ENCODE measurements at regions not wholly inside any gene's neighbourhood (a gene's known extent, or its start where the extent isn't known, plus 50 kb on each side); places are given as distances from the start of the nearest gene placed in this dataset.

DNA sequence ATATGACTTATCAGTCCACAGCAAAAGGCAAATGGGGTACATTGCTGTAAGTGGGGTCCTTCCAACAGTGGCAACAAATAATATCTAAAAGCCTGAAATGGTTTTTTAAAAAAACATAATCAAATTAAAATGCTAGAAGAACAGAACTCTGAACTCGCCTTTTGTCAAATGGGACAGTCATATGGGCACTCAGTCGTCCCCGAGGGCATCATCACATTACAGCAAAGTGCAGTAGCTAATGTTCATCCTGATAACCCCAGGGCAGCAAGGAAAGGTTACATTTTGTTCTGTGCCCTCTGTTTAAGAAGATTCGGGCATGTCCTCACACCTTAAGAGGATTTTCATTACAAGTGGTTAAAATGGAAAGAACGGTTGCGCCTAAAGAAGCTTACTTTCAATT is 997.9 kb upstream of the TENM3 start:
- TF ChIP-seq, protein P1, sequence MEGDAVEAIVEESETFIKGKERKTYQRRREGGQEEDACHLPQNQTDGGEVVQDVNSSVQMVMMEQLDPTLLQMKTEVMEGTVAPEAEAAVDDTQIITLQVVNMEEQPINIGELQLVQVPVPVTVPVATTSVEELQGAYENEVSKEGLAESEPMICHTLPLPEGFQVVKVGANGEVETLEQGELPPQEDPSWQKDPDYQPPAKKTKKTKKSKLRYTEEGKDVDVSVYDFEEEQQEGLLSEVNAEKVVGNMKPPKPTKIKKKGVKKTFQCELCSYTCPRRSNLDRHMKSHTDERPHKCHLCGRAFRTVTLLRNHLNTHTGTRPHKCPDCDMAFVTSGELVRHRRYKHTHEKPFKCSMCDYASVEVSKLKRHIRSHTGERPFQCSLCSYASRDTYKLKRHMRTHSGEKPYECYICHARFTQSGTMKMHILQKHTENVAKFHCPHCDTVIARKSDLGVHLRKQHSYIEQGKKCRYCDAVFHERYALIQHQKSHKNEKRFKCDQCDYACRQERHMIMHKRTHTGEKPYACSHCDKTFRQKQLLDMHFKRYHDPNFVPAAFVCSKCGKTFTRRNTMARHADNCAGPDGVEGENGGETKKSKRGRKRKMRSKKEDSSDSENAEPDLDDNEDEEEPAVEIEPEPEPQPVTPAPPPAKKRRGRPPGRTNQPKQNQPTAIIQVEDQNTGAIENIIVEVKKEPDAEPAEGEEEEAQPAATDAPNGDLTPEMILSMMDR (IDR thresholded peaks at IDR 0.05; ENCODE audit: low read depth, low read length) = no peak
- no peak for DNase-seq (ENCODE audit: low read depth, low spot score)
- no peak overlapping the region for H3K4me3 ChIP-seq (ENCODE audit: low read depth, low read length)
- in situ Hi-C loops (cut with HindIII; ENCODE audit: low sequenced_read_pairs) = no loop called here

DNA sequence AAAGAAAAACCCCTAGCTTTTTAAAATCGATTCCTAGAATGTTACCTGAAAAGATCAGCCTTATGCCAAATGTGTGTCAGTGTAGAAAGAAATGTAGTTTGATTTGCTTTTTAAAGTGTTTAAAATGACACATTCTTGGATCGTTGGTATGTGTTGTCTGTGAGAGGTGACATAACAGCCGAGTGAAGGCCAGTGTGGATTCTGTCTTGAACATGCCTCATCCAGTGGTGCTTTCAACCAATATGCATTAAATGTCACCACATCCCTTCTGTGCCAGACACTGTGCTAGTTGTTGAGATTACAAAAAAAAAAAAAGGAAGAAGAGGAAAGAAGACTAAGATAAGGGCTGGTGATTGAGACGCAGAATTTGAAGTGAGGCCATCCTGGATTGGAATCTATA is 994.2 kb upstream of the TENM3 start:
- no peak for DNase-seq (ENCODE audit: low read depth, low spot score)
- H3K4me3 ChIP-seq (ENCODE audit: low read depth, low read length) = no peak overlapping the region
- TF ChIP-seq, protein P1 (IDR thresholded peaks at IDR 0.05; ENCODE audit: low read depth, low read length) = no peak
- in situ Hi-C loops (cut with HindIII; ENCODE audit: low sequenced_read_pairs) = no loop called here

GRCh38 chr4:181254771-181255170 is 988.4 kb upstream of the TENM3 start:
- in situ Hi-C loops (cut with HindIII; ENCODE audit: low sequenced_read_pairs) = no loop called here
- H3K4me3 ChIP-seq (ENCODE audit: low read depth, low read length) = no peak overlapping the region
- TF ChIP-seq, protein P1 (IDR thresholded peaks at IDR 0.05; ENCODE audit: low read depth, low read length) = no peak
- DNase-seq (ENCODE audit: low read depth, low spot score) = no peak

- TF ChIP-seq, protein P1 (IDR thresholded peaks at IDR 0.05; ENCODE audit: low read depth, low read length) = no peak
- in situ Hi-C loops (cut with HindIII; ENCODE audit: low sequenced_read_pairs) = no loop called here
- no peak for DNase-seq (ENCODE audit: low read depth, low spot score)
- H3K4me3 ChIP-seq (ENCODE audit: low read depth, low read length) = no peak overlapping the region
Observed at GRCh38 chr4:181258569-181258968, 984.6 kb upstream of the TENM3 start.

DNA sequence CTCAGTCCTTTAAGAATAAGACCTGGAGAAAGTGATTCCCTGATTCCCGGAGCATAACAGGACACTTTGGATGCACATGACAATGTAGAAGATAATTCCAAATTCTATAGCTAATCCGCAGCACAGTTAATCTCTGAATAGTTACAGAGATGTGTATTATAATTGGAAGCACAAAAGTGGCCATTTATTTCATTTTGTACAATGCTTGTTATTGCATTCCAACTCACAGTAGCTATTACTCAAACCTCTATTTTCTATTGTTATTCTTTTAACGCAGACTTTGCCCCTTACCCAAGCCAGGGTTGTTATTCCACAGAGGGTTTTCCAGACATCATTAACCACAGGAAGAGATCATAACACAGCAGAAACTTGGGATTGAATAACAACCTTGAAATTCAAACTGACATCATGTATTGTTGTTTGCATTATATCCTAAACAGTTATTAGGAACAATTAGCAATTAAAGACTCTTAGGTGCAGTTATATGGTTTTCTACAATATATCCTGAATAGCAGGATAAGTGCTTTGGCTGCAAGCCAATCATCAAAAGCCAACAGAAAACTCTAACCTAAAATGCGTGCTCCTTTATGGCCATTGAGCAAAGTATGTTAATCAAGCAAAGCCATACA is 984.0 kb upstream of the TENM3 start:
- in situ Hi-C loops (cut with HindIII; ENCODE audit: low sequenced_read_pairs) = no loop called here
- no peak overlapping the region for H3K4me3 ChIP-seq (ENCODE audit: low read depth, low read length)
- TF ChIP-seq, protein P1 (IDR thresholded peaks at IDR 0.05; ENCODE audit: low read depth, low read length) = no peak
- DNase-seq (ENCODE audit: low read depth, low spot score) = no peak

DNA sequence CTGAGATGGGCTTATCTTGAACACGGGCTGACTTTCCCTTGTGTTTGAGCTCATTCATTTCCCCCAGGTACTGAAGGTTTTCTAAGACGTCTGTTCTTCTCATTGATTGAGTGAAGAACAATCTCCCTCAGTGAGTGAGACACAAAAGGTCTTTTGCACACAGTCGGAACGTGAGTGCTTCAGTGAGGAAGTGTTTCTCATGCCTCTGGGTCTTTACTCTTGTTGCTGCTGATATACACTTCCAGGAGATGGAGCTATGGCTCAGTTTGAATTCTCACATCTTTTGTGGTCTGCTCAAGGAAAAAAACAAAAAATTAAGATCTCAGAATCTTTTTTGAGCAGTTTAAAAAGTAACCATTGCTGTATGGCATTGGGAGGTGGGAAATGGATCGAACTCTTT is 981.9 kb upstream of the TENM3 start:
- H3K4me3 ChIP-seq (ENCODE audit: low read depth, low read length) = no peak overlapping the region
- in situ Hi-C loops (cut with HindIII; ENCODE audit: low sequenced_read_pairs) = no loop called here
- TF ChIP-seq, protein P1 (IDR thresholded peaks at IDR 0.05; ENCODE audit: low read depth, low read length) = peak; percentile 50
- peak; percentile 36 for DNase-seq (ENCODE audit: low read depth, low spot score)

Measured in astrocyte of the spinal cord (primary cell).